ENCODE measurements at regions not wholly inside any gene's neighbourhood (a gene's known extent, or its start where the extent isn't known, plus 50 kb on each side); places are given as distances from the start of the nearest gene placed in this dataset.

DNA sequence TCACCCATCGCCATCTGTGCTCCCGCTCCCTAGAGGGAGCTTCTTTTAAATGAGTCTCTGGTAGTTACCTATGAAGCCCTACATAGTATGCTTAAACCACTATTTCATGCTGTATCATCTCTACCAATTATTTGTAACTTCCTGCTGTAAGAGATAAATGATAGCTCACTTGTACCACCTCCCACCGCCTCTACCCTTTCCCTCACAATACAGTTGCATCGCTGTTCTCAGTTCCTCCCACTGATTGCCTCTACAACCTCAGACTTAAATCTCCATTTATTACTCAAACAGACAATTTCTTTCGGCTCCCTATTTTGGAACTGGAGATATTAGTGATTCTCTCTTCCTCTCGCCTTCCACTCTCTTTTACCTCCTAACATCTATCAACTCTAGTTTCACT, 222.9 kb upstream of the ZC3H12C start:
- H3K9me3 Mint-ChIP-seq (ENCODE audit: unreplicated experiment), result peaks cover 17% of the 10 kb centered on the region
- intact Hi-C loops (cut with micrococcal nuclease), result no loop called here
- ChIA-PET POLR2A (no interaction called here), CTCF (no interaction called here)
- no peak for DNase-seq (ENCODE audit: unreplicated experiment)
- no peak overlapping the region for H3K4me3 Mint-ChIP-seq (ENCODE audit: unreplicated experiment)
- no TSS peak for BruUV-seq (replicated peaks)
- H3K27me3 Mint-ChIP-seq (ENCODE audit: insufficient read depth, unreplicated experiment), result no peaks in the 10 kb centered on the region
- TF ChIP-seq, protein P1, sequence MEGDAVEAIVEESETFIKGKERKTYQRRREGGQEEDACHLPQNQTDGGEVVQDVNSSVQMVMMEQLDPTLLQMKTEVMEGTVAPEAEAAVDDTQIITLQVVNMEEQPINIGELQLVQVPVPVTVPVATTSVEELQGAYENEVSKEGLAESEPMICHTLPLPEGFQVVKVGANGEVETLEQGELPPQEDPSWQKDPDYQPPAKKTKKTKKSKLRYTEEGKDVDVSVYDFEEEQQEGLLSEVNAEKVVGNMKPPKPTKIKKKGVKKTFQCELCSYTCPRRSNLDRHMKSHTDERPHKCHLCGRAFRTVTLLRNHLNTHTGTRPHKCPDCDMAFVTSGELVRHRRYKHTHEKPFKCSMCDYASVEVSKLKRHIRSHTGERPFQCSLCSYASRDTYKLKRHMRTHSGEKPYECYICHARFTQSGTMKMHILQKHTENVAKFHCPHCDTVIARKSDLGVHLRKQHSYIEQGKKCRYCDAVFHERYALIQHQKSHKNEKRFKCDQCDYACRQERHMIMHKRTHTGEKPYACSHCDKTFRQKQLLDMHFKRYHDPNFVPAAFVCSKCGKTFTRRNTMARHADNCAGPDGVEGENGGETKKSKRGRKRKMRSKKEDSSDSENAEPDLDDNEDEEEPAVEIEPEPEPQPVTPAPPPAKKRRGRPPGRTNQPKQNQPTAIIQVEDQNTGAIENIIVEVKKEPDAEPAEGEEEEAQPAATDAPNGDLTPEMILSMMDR (IDR thresholded peaks at IDR 0.05; ENCODE audit: unreplicated experiment), result no peak
- no peaks in the 10 kb centered on the region for H3K36me3 Mint-ChIP-seq (ENCODE audit: insufficient read depth, unreplicated experiment)
- no peak overlapping the region for H3K27ac Mint-ChIP-seq (ENCODE audit: low read depth, unreplicated experiment)
- H3K4me1 Mint-ChIP-seq (ENCODE audit: insufficient read depth, unreplicated experiment), result no peaks in the 10 kb centered on the region

- H3K4me1 Mint-ChIP-seq (ENCODE audit: insufficient read depth, unreplicated experiment), result peaks cover 5% of the 10 kb centered on the region
- intact Hi-C loops (cut with micrococcal nuclease), result no loop called here
- no peaks in the 10 kb centered on the region for H3K36me3 Mint-ChIP-seq (ENCODE audit: insufficient read depth, unreplicated experiment)
- CTCF ChIA-PET, result no interaction called here
- no peak for DNase-seq (ENCODE audit: unreplicated experiment)
- no peak overlapping the region for H3K4me3 Mint-ChIP-seq (ENCODE audit: unreplicated experiment)
- H3K9me3 Mint-ChIP-seq (ENCODE audit: unreplicated experiment), result peaks cover 13% of the 10 kb centered on the region
- BruUV-seq (replicated peaks), result no TSS peak
- no peak overlapping the region for H3K27ac Mint-ChIP-seq (ENCODE audit: low read depth, unreplicated experiment)
- TF ChIP-seq, protein P1 (IDR thresholded peaks at IDR 0.05; ENCODE audit: unreplicated experiment), result no peak
- POLR2A ChIA-PET, result interaction anchor here (0.6 kb wide), 1 partner anchor 938 kb away, joined by 3 read pairs; no protein-coding TSS in a partner anchor
- peaks cover 7% of the 10 kb centered on the region for H3K27me3 Mint-ChIP-seq (ENCODE audit: insufficient read depth, unreplicated experiment)
These were observed 216.1 kb upstream of the ZC3H12C start for GRCh38 chr11:109877043-109877442.

DNA sequence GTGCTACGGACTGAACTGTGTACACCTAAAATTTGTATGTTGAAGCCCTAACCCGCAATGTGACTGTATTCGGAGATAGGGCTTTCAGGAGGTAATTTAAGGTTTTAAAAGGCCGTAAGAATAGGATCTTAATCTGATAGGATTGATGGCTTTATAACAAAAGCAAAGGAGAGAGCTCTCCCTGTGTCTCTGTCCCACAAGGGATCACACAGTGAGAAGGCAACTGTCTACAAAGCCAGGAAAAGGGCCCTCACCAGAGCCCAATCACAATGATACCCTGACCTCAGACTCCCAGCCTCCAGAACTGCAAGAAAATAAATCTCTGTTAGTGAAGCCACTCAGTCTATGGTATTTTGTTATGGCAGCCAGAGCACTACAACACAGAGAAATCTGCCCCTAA, 208.7 kb upstream of the ZC3H12C start:
- no peaks in the 10 kb centered on the region for H3K4me1 Mint-ChIP-seq (ENCODE audit: insufficient read depth, unreplicated experiment)
- no peaks in the 10 kb centered on the region for H3K36me3 Mint-ChIP-seq (ENCODE audit: insufficient read depth, unreplicated experiment)
- no TSS peak for BruUV-seq (replicated peaks)
- no peak overlapping the region for H3K4me3 Mint-ChIP-seq (ENCODE audit: unreplicated experiment)
- ChIA-PET CTCF (interaction anchor here (1.2 kb wide), 1 partner anchor 31 kb away, joined by 3 read pairs; no protein-coding TSS in a partner anchor), POLR2A (interaction anchor here (1.5 kb wide), 1 partner anchor 12 kb away, joined by 3 read pairs; no protein-coding TSS in a partner anchor)
- H3K9me3 Mint-ChIP-seq (ENCODE audit: unreplicated experiment), result peaks cover 7% of the 10 kb centered on the region
- intact Hi-C loops (cut with micrococcal nuclease), result no loop called here
- DNase-seq (ENCODE audit: unreplicated experiment), result no peak
- TF ChIP-seq, protein P1 (IDR thresholded peaks at IDR 0.05; ENCODE audit: unreplicated experiment), result no peak
- H3K27me3 Mint-ChIP-seq (ENCODE audit: insufficient read depth, unreplicated experiment), result peaks cover 16% of the 10 kb centered on the region
- H3K27ac Mint-ChIP-seq (ENCODE audit: low read depth, unreplicated experiment), result no peak overlapping the region

GRCh38 chr11:109885006-109885405, 208.2 kb upstream of the ZC3H12C start:
- Mint-ChIP-seq H3K9me3 (ENCODE audit: unreplicated experiment) (peaks cover 7% of the 10 kb centered on the region), H3K4me1 (ENCODE audit: insufficient read depth, unreplicated experiment) (no peaks in the 10 kb centered on the region), H3K4me3 (ENCODE audit: unreplicated experiment) (no peak overlapping the region), H3K27ac (ENCODE audit: low read depth, unreplicated experiment) (no peak overlapping the region), H3K27me3 (ENCODE audit: insufficient read depth, unreplicated experiment) (peaks cover 16% of the 10 kb centered on the region), H3K36me3 (ENCODE audit: insufficient read depth, unreplicated experiment) (no peaks in the 10 kb centered on the region)
- no TSS peak for BruUV-seq (replicated peaks)
- POLR2A ChIA-PET, result no interaction called here
- TF ChIP-seq, protein P1 (IDR thresholded peaks at IDR 0.05; ENCODE audit: unreplicated experiment), result no peak
- intact Hi-C loops (cut with micrococcal nuclease), result no loop called here
- DNase-seq (ENCODE audit: unreplicated experiment), result no peak
- CTCF ChIA-PET, result interaction anchor here (1.2 kb wide), 1 partner anchor 32 kb away, joined by 3 read pairs; no protein-coding TSS in a partner anchor
